NCI-H2227 (cell line): ENCODE measurements at regions not wholly inside any gene's neighbourhood (a gene's known extent, or its start where the extent isn't known, plus 50 kb on each side); places are given as distances from the start of the nearest gene placed in this dataset.

ENCODE experiments used
- DNase-seq: peaks from one replicate; lab custom pipeline; 2025; ENCODE audit not compliant: unreplicated experiment; lab: John Stamatoyannopoulos, UW

GRCh38 chr3:31137718-31138465 lies 243.4 kb upstream of the GADL1 start:
- DNase-seq = no peak

- no peak for DNase-seq
Measured at GRCh38 chr3:31140470-31140869, 246.0 kb upstream of the GADL1 start.

GRCh38 chr3:31142139-31142538 lies 247.7 kb upstream of the GADL1 start:
- no peak for DNase-seq

GRCh38 chr3:31142543-31142942 lies 248.1 kb upstream of the GADL1 start:
- DNase-seq = no peak

- no peak for DNase-seq
Measured at GRCh38 chr3:31145062-31145461, 250.6 kb upstream of the GADL1 start.

GRCh38 chr3:31147550-31147949 lies 253.1 kb upstream of the GADL1 start:
- DNase-seq = no peak

GRCh38 chr3:31157047-31157694 lies 262.7 kb upstream of the GADL1 start:
- no peak for DNase-seq

- no peak for DNase-seq
Measured at GRCh38 chr3:31157893-31158620, 263.6 kb upstream of the GADL1 start.

- no peak for DNase-seq
Measured at GRCh38 chr3:31159331-31160039, 265.0 kb upstream of the GADL1 start.

- no peak for DNase-seq
Measured at GRCh38 chr3:31161889-31162288, 267.4 kb upstream of the GADL1 start.

GRCh38 chr3:31164381-31164780 lies 269.9 kb upstream of the GADL1 start:
- DNase-seq = no peak

GRCh38 chr3:31165399-31165860 lies 271.0 kb upstream of the GADL1 start:
- peak; percentile 78 for DNase-seq

GRCh38 chr3:31166249-31166885 lies 271.9 kb upstream of the GADL1 start:
- DNase-seq = no peak

GRCh38 chr3:31167666-31168065 lies 273.2 kb upstream of the GADL1 start:
- no peak for DNase-seq

- DNase-seq = no peak
Measured at GRCh38 chr3:31170932-31171670, 276.6 kb upstream of the GADL1 start.

- no peak for DNase-seq
Measured at GRCh38 chr3:31172336-31172735, 277.9 kb upstream of the GADL1 start.

- DNase-seq = no peak
Measured at GRCh38 chr3:31173118-31173718, 278.8 kb upstream of the GADL1 start.

GRCh38 chr3:31174079-31174478 lies 279.6 kb upstream of the GADL1 start:
- no peak for DNase-seq

GRCh38 chr3:31176045-31176444 lies 281.6 kb upstream of the GADL1 start:
- no peak for DNase-seq

- DNase-seq = no peak
Measured at GRCh38 chr3:31178467-31178866, 284.0 kb upstream of the GADL1 start.
